ENCODE measurements at regions not wholly inside any gene's neighbourhood (a gene's known extent, or its start where the extent isn't known, plus 50 kb on each side); places are given as distances from the start of the nearest gene placed in this dataset.
A peak's percentile ranks its signal among the peaks of the same experiment; 100 is the strongest.

DNA sequence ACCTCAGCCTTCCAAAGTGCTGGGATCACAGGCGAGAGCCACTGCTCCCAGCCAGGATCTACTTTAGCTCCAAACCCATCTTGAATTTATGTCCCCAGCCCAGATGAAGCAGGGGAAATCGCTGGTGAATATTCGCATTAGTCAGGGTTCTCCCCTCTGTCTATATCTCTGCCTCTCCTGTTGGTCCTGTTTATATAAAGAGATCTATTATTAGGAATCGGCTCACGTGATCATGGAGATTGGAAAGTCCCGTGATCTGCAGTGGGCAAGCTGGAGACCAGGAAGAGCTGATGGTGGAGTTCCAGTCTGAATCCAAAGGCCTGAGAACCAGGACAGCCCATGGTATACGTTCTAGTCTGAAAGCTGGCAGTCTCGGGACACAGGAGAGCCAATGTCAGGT, 382.8 kb downstream of the SEC14L1 start:
- no peak overlapping the region for H3K4me3 ChIP-seq (ENCODE audit: low read depth, low read length)
- ChIA-PET CTCF (interaction anchor here (1.2 to 1.4 kb wide), 2 partner anchors 19 to 192 kb away, joined by 4 to 6 read pairs; no protein-coding TSS in a partner anchor), POLR2A (no interaction called here)
- TF ChIP-seq ZNF776 (tag by site-specific recombination; IDR thresholded peaks at IDR 0.05; ENCODE audit: borderline replicate concordance) (no peak), ZNF335 (tag by site-specific recombination; conservative IDR thresholded peaks at IDR 0.05) (no peak), KLF1 (tag by site-specific recombination; IDR thresholded peaks at IDR 0.05) (no peak), ZNF221 (tag by site-specific recombination; IDR thresholded peaks at IDR 0.05; ENCODE audit: borderline replicate concordance) (no peak), MEIS1 (CRISPR knock-in tag; IDR thresholded peaks at IDR 0.05; ENCODE audit: borderline replicate concordance) (no peak), ZNF549 (tag by site-specific recombination; IDR thresholded peaks at IDR 0.05) (no peak), ZFHX2 (tag by site-specific recombination; conservative IDR thresholded peaks at IDR 0.05) (no peak)
- TF ChIP-seq, protein P1, sequence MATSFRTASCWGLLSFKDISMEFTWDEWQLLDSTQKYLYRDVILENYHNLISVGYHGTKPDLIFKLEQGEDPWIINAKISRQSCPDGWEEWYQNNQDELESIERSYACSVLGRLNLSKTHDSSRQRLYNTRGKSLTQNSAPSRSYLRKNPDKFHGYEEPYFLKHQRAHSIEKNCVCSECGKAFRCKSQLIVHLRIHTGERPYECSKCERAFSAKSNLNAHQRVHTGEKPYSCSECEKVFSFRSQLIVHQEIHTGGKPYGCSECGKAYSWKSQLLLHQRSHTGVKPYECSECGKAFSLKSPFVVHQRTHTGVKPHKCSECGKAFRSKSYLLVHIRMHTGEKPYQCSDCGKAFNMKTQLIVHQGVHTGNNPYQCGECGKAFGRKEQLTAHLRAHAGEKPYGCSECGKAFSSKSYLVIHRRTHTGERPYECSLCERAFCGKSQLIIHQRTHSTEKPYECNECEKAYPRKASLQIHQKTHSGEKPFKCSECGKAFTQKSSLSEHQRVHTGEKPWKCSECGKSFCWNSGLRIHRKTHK (tag by site-specific recombination; IDR thresholded peaks at IDR 0.05), result no peak
- no peaks in the 10 kb centered on the region for H3K36me3 ChIP-seq (ENCODE audit: control insufficient read depth in 2 of 2, insufficient read depth in 1 of 2, low read length in 2 of 2)
- H3K4me1 ChIP-seq (ENCODE audit: control insufficient read depth, insufficient read depth, low read length), result no peaks in the 10 kb centered on the region; the same call in 1 of the 2 replicates
- no peaks in the 10 kb centered on the region for H3K9me3 ChIP-seq (ENCODE audit: control insufficient read depth, insufficient read depth, low read depth, low read length)
- no peak overlapping the region for H3K27ac ChIP-seq (ENCODE audit: extremely low read depth, low read depth, low read length)

DNA sequence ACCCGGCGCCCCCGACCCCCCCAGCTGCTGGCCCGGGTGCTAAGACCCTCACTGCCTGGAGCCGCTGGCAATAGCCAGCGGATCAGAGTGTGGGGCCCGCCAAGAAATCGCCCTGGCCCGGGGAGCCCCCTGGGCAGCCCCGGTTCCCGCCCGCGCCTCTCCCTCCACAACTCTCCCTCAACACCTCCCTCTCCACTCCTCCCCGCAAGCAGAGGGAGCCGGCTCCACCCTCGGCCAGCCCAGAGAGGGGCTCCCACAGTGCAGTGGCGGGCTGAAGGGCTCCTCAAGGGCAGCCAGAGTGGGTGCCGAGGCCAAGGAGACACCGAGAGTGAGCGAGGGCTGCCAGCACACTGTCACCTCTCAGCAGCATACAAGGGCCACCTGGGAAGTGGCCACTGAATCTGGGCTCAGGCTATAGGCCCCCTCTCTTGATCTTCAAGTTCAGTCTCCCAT, 385.5 kb downstream of the SEC14L1 start:
- TF ChIP-seq ZNF292 (tag by site-specific recombination; IDR thresholded peaks at IDR 0.05; ENCODE audit: borderline replicate concordance, low read depth), result no peak
- peak; percentile 11 for TF ChIP-seq ZNF510 (tag by site-specific recombination; IDR thresholded peaks at IDR 0.05; ENCODE audit: insufficient replicate concordance)
- TF ChIP-seq ZBTB8A (tag by site-specific recombination; IDR thresholded peaks at IDR 0.05), result peak; percentile 57
- TF ChIP-seq, protein P2, sequence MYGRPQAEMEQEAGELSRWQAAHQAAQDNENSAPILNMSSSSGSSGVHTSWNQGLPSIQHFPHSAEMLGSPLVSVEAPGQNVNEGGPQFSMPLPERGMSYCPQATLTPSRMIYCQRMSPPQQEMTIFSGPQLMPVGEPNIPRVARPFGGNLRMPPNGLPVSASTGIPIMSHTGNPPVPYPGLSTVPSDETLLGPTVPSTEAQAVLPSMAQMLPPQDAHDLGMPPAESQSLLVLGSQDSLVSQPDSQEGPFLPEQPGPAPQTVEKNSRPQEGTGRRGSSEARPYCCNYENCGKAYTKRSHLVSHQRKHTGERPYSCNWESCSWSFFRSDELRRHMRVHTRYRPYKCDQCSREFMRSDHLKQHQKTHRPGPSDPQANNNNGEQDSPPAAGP (tag by site-specific recombination; IDR thresholded peaks at IDR 0.05), result 0 out of 2 replicates have a peak, but pooled peaks have one; percentile 27
- TF ChIP-seq, protein P1 (tag by site-specific recombination; IDR thresholded peaks at IDR 0.05), result 0 out of 2 replicates have a peak, but pooled peaks have one; percentile 11
- TF ChIP-seq ZNF184 (tag by site-specific recombination; IDR thresholded peaks at IDR 0.05), result no peak
- TF ChIP-seq ZNF560 (tag by site-specific recombination; IDR thresholded peaks at IDR 0.05; ENCODE audit: borderline replicate concordance), result 0 out of 2 replicates have a peak, but pooled peaks have one; percentile 13
- TF ChIP-seq ZNF610 (tag by site-specific recombination; IDR thresholded peaks at IDR 0.05; ENCODE audit: borderline replicate concordance), result peak; percentile 51; the same call in 1 of the 2 replicates
- 0 out of 2 replicates have a peak, but pooled peaks have one; percentile 17 for TF ChIP-seq ZNF202 (tag by site-specific recombination; IDR thresholded peaks at IDR 0.05; ENCODE audit: borderline replicate concordance)
- peak; percentile 65 for TF ChIP-seq ZNF529 (tag by site-specific recombination; IDR thresholded peaks at IDR 0.05; ENCODE audit: insufficient replicate concordance)
- Histone ChIP-seq H3K27ac (ENCODE audit: extremely low read depth, low read depth, low read length) (no peak overlapping the region), H3K4me3 (ENCODE audit: low read depth, low read length) (no peak overlapping the region), H3K4me1 (ENCODE audit: control insufficient read depth, insufficient read depth, low read length) (peaks cover 4% of the 10 kb centered on the region; the same call in 1 of the 2 replicates), H3K9me3 (ENCODE audit: control insufficient read depth, insufficient read depth, low read depth, low read length) (no peaks in the 10 kb centered on the region), H3K36me3 (ENCODE audit: control insufficient read depth in 2 of 2, insufficient read depth in 1 of 2, low read length in 2 of 2) (no peaks in the 10 kb centered on the region)
- POLR2A ChIA-PET, result no interaction called here
- CTCF ChIA-PET, result interaction anchor here (1.1 kb wide), 1 partner anchor 10 kb away, joined by 3 read pairs; no protein-coding TSS in a partner anchor
